Retinal pigment epithelial cell (primary cell): ENCODE measurements at regions not wholly inside any gene's neighbourhood (a gene's known extent, or its start where the extent isn't known, plus 50 kb on each side); places are given as distances from the start of the nearest gene placed in this dataset.

Experiments
- DNase-seq: peaks from one replicate; pipeline ENCODE4 v3.0.0-alpha.2; 2010; ENCODE audit warnings: low read depth
- H3K4me3 ChIP-seq: 2 replicates; pipeline ENCODE4 v1.5.1; 2011; ENCODE audit warnings: mild to moderate bottlenecking, low read length, control low read depth, moderate library complexity
- TF ChIP-seq, protein P1 (sequence below): conservative IDR thresholded peaks from 2 replicates; pipeline ENCODE4 v1.5.1; 2011; ENCODE audit warnings: low read depth, low read length, control low read depth, inconsistent platforms

DNA sequence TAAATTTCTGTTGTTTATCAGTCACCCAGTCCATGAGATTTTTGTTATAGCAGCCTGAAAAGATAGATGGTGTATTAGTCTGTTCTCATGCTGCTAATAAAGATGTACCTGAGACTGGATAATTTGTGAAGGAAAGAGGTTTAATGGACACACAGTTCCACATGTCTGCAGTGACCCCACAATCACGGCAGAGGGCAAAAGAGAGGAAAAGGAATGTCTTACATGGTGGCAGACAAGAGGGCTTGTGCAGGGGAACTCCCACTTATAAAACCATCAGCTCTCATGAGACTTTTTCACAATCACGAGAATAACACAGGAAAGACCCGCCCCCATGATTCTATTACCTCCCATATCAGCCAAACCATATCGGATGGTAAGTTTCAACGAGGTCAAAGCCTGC, 309.2 kb downstream of the LIG4 start:
- no peak overlapping the region for H3K4me3 ChIP-seq
- TF ChIP-seq, protein P1, sequence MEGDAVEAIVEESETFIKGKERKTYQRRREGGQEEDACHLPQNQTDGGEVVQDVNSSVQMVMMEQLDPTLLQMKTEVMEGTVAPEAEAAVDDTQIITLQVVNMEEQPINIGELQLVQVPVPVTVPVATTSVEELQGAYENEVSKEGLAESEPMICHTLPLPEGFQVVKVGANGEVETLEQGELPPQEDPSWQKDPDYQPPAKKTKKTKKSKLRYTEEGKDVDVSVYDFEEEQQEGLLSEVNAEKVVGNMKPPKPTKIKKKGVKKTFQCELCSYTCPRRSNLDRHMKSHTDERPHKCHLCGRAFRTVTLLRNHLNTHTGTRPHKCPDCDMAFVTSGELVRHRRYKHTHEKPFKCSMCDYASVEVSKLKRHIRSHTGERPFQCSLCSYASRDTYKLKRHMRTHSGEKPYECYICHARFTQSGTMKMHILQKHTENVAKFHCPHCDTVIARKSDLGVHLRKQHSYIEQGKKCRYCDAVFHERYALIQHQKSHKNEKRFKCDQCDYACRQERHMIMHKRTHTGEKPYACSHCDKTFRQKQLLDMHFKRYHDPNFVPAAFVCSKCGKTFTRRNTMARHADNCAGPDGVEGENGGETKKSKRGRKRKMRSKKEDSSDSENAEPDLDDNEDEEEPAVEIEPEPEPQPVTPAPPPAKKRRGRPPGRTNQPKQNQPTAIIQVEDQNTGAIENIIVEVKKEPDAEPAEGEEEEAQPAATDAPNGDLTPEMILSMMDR: no peak
- DNase-seq: no peak

DNA sequence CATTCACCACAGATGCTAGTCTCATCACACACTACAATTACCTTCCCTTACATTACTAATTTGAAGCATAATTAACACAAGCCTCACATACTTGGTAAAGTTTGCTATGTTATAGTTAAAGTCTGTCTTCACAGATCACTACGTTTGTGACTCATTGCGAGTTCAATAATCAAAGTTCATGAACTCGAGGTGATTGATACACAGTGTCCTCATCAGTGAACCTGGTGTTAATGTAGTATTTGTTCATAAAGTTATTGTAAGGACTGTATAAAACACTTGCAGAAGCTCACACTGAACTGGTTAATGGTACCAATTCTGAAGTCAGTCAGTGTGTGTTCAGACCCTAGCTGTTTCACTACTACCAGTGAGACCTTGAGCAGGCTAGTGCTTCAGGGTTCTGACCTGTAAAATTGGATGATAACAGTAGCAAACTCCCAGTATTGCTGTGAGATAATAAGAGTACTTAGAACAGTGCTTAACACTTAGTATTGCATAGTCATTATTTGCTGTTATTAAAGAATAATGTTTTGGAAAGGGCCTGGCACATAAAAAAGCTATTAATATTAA, 313.3 kb downstream of the LIG4 start:
- TF ChIP-seq, protein P1: no peak
- H3K4me3 ChIP-seq: no peak overlapping the region
- DNase-seq: no peak

DNA sequence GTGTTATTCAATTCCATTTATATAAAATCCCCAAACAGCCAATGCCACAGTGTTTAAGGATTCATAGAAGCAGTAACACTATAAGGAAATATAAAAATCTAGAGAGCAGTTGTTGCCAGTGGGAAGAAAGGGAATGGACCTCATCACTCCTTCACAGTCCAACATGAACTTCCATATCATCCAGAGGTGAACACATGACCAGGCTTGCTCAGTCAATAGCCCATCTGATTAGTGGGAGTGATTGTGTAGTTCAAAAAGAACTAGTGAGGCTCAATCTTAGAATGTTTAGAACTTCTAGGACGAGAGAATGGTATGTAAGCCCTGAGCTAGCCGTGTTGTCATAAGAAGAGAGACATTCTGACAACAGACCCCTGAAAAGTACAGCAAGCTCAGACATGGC, 314.1 kb downstream of the LIG4 start:
- TF ChIP-seq, protein P1: no peak
- H3K4me3 ChIP-seq: no peak overlapping the region
- DNase-seq: no peak

DNA sequence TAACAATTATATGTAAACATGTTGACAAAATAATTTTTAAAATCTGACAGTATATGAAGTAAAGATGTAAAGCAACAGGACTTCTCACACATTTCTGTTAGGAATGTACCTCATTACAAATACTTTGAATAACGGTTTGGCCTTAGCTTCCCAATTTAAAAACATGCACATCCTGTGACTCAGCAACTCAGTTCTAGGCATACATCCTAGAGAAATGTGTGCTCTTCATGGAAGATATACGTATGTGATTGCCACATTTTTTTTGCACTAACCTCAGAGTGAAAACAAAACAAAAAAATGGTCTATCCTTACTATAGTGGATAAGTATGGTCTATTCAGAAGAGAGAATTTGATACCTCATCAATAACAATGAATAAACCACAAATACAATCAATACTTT, 314.6 kb downstream of the LIG4 start:
- TF ChIP-seq, protein P1: no peak
- no peak for DNase-seq
- H3K4me3 ChIP-seq: no peak overlapping the region

DNA sequence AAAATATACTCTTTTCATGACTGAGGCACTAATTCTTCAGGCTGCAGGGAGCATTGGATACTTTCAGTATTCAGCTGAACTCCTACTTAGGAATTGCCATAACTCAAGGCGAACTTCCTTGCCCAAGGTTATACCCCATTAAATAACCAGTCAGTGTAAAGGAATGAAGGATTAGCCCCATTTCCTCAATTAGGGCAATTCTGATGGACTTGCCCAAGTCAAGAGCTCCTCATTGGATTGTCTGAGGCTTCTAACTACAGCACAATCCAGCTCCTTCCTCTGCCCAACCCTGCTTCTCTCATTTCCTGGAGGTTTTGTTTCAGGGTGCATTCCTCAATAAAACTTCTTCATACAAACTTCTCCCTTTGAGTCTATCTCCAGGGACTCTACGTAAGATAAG, 329.2 kb downstream of the LIG4 start:
- H3K4me3 ChIP-seq: no peak overlapping the region
- no peak for DNase-seq
- TF ChIP-seq, protein P1: no peak

DNA sequence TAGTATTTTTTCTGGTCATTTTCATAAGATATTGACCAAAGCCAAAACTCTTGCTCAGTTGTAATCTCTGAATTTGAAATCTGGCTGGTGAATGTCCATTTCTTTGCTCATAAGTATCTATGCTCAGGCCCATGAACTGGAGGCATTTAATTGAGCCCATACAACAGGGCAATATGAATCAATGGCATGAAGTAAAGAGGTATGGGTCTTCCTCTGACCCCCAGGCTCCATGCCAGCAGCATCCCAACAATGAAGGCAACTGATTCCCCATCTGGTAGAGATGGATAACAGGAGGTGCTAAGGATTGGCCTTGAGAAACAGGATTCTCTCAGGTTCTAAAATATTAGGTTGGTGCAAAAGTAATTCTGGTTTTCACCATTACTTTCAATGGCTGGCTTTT, 330.8 kb downstream of the LIG4 start:
- DNase-seq: no peak
- TF ChIP-seq, protein P1: no peak
- H3K4me3 ChIP-seq: no peak overlapping the region

DNA sequence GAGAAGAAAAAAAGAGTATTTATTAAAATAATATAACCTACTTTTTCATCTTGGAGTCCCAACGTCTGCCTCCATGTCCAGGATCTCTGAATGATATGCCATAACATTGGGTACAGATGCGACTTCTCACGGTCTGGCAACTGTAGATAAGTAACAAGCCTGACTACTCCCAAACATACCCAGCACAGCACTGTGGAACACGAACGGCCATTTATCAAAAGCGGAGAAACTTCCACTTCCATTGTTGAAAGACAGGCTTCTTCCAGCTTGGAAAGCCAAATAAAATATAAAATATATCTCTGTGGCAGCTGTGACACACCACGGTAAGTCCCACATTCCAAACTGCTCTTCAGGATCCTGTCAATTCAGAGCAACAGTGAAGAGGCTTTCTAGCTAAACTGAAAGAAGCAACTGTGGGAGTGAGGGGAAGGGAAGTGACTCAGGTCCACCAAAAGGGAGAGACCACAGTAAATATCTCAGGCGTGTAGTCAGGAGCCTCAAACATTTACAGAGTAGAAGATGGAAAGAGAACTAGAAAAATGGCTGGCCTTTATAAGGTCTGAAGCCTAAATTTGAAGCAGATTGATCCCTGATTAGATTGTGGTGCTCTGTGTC, 331.7 kb downstream of the LIG4 start:
- no peak for DNase-seq
- TF ChIP-seq, protein P1: no peak
- H3K4me3 ChIP-seq: no peak overlapping the region
